Stimulated activated CD4-positive, alpha-beta T cell treated with anti-CD3 and anti-CD28 coated beads, Interleukin-1b, Interleukin-23, amount 100 ng/mL, for 48 hours (primary cell): ENCODE measurements at regions not wholly inside any gene's neighbourhood (a gene's known extent, or its start where the extent isn't known, plus 50 kb on each side); places are given as distances from the start of the nearest gene placed in this dataset.

Source experiments
- DNase-seq: peaks from one replicate; pipeline ENCODE4 v3.0.0-alpha.2; 2020

DNA sequence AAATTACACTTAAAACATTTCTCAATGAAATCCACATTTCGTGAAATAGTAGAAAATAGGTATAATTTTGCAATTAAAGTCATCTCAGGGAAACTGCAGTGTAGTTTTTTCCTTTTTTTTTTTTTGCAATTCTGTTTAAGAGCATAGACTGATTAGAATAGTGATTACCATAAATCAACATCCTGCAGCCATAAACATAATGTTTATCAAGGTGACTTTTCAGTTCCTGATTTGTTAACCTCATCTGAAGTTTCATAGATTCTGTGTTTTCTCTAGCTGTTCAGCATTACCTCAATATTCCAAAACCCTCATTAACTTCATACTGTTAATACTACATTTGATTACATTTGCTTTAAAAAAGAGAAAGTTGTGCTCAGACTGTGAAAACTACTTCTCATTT is 286.3 kb upstream of the DACH1 start:
- DNase-seq: no peak

DNA sequence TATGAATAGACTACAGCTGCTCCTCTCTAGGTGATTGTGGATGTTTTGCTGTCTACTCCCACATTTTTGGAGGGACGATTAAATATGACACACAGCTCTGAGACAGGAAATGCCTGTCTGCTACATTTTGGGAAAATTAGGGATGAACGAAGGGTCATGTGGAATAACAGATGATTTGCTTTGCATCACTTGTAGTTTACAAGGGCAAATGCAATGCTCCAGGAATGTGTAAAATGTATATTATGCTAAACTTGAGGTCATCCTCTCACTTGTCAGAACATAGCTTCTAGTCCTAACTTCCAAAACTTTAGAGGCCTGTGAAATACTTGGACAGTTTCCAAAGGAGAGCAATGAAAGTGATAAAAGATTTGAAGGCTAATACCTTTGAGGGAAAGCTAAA is 284.2 kb upstream of the DACH1 start:
- no peak for DNase-seq

DNA sequence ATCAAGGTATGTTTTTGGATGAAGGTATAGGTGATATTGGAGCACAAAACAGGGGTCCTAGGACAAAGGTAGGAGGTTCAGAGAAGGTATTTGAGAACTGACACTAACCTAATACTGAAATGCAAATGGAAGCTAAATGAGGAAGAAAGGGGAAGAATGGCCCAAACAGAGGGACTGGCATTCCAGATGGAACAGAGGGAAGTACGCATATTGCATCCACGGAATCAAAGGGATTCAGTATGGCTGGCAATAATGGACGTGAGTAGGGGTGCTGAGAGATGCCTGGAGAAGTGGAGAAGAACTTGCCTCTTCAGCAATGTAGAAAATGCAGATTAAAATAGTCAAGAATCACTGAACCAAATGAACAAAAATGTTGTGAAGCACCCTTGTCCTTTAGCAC is 283.5 kb upstream of the DACH1 start:
- DNase-seq: no peak

DNA sequence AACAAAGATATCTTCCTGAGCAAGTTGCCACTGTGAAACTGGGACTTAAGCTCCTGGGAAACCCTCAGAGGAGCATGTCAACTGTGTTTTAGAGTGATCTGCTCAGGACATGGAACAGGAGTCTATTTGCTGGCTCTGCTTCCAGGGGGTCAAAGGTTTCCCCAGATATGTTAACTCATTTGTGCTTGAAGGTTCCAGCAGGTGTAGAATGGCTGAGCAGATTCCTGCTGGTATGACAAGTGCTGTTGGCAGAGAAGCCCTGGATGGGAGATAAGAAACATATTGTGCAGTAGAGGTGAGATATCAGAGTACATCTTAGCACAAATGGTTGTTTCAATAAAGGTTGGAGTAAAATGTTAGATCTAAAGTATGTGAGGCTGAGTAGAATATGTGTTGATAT is 282.7 kb upstream of the DACH1 start:
- DNase-seq: no peak

DNA sequence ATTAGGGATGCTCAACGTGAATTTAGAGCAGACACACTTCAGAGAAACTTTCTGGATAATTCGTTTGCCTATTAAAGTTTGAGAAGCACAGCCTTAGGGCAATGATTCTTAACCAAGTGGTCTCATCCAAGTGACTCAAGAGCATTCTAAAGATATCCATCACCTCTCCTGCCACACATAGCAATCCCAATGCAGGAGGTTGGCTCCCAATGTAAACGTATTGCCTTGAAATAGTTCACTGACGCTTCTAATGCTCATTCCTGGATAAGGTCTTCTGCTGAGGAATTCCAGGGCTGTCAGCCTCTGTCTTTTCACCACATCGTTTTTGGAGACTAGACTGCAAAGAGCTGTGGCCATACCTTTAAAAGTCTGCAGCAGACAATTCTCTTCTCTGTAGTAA is 279.8 kb upstream of the DACH1 start:
- DNase-seq: no peak

DNA sequence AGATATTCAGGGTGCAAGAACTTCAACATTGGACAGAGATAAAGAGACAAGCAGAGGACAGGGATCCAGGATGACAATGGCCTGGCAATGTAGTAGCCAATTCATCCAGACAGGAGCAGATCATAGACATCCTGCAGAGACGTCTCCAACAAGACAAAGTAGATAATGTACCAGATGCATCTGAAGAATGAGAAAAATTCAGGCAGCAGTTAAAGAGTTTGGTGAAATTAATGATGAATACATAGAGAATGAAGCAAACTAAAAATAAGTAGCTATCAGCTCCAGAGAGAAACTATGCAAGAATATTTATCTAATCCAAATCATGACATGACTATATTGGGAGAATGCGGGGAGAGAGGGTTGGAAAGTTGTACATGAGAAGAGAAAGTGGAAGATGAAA is 278.4 kb upstream of the DACH1 start:
- no peak for DNase-seq

DNA sequence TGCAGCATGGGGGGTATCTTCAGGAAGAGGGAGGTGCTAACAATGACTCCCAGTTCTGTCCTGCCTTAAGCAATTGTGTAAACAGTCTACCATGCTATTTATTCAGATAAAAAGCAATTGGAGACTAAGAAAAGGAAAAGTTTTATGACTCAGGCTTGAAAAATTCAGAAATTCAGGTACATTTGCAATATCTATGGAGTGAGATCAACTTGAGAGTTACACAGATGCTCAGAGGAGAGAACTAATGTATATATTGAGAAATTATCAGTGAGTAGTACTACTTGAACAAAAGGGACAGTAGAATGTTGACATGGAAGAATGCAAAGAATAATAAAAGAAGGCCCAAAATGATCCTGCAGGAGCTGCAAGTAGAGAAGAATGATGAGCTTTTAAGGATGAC is 277.6 kb upstream of the DACH1 start:
- DNase-seq: no peak

DNA sequence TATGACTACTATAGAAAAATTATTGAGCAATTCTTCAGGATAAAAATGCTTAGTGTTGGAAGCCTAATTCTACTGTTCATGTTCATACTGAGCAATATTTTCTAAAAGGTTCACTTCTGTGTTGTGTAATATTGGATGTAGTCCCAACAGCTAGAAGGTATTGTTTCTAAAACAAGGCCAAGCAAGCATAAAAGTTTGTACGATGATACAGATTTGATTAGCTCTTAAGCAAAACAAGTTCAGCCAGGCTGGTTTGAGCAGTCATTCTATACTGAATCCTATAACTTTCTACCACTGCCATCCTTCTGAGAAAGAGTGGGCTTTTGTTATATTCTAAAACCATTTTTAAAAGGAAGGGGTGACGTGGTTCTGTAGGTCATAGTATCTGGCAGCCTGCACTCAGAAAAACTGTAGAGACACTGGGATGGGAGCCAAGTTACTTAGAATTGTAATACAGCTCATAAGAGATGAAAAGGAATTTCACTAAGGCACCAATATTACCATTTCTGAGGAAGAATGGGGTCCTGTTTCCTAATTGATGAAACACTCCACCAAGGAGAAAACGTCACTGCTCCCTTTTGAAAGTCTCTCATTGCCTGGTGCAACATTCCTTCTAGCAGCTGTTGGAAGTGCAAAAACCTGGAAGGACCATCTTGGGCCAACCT is 275.0 kb upstream of the DACH1 start:
- no peak for DNase-seq

DNA sequence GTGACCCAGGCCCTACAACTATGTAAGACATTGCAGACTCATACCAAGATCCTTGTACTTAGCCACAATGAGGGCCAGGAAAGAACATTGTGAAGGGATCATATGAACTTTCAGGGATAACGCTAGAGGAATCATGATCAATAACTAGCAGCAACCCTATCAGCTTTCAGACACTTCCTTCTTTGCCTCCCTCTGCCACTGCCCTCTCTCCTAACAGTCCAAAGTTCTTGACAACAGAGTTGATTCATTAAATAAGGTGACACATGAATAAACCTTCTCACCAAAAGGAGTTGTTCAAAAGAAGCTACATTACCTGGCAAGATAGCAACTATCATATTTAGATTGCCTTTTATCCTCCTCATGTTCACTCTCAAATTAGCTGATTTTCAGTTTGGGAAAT is 272.2 kb upstream of the DACH1 start:
- no peak for DNase-seq

DNA sequence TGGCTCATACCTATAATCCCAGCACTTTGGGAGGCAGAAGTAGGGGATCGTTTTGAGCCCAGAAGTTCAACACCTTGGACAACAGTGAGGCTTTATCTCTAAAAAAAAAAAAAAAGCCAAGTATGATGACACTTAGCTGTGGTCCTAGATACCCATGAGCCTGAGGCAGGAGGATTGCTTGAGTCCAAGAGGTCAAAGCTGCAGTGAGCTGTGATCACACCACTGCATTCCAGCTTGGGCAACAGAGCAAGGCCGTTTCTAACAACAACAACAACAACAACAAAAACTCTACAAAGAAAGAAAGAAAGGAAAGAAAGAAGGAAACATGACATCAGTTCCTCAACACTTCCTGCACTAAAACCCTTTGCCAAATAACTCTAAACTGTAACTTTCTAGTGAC is 265.1 kb upstream of the DACH1 start:
- no peak for DNase-seq

DNA sequence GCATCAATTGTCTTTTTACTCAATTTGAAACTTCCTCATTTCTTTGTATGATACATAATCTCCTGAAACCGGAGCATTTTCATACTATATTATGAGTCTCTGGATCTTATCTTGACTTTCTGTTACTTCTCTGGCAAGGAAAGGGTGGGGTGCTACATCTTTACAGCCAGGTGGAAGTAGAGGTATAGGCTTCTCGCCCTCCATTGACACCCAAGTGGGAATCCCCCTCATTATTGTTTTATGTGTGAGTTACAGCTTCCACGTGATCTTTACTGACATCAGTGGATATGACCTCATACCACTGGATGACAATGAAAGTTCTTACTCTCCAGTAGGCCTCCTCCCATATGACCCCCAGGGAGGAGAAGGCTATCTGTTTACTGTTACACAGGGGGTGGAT is 262.1 kb upstream of the DACH1 start:
- no peak for DNase-seq

DNA sequence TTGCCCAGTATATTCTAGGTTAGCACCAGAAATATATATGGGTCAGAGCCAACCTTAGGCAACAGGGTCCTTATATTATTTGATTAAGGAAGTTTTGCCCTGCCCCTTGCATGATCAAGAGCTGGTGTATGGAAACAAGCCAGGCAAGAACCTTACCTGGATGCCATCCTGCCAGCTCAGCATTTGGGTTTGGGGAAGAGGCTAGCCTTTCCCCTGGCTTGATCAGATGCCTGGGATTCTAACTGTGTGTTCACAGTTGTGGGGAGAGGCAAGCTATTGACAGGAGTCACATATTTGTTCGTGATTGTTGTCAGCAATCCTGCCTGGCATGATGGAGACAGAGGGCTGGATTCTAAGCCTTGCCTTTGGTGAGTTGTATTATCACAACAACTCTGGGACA is 260.0 kb upstream of the DACH1 start:
- DNase-seq: no peak

DNA sequence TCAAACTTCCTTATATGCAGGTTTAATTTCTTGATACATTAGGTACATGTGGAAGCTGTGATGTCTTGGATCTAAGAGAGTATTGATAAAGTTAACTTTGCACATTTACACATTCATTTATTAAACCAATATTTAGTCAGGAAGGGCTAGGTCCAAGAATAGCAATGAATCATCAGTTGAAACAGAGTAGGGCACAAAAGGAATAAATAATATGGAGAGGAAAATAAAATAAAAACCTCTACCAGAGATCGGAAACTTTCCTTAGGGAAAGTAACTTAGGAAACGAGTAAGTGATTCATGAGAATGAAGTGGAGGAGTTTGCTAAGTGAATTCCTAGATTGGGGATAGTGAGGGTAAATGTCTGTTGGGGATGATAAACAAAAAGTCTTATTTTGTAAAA is 259.4 kb upstream of the DACH1 start:
- no peak for DNase-seq

DNA sequence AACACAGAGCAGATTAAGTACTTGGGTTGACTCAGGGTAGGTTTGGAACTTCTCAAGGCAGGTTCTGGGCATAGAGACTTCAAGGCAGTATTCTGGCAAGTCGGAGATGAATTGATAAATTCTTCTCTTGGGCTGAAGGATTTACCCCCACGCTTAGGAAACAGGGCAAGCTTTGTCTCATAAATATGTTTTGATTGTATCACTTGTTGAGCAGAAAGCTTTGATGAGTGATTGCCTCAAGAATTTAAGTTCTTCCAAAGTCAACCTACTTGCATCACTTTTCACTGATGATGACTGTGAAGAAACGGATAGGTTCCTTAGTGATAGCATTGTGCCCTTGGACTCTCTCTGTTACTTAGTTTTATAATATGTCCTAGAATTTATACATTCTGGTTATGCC is 258.6 kb upstream of the DACH1 start:
- DNase-seq: no peak

DNA sequence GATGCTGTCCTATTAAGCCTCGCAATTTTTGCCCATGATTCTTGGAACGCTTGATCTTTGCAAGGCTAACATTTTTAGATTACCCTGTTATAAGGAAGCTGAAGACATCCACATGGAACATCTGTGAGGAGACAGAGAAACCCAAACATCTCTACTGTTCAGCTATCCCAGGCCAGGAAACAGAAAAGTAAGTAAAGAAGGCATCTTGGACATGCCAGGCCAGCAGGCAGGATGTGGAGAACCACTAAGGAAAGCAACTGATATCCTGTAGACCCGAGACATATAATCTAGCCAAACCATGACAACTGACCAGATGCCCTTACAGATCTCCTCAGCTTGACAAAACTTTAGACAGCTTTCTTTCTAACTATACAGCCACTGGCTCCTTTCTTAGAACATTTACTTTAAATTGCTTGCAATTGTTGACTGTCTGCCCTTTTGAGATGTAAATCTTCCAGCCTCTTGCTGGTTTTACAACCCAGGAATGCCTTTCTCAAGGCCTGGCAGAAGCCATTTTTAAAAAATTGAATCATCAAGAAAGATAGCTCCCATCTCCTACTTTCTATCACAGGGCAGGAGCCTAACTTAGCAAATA is 255.8 kb upstream of the DACH1 start:
- DNase-seq: no peak

DNA sequence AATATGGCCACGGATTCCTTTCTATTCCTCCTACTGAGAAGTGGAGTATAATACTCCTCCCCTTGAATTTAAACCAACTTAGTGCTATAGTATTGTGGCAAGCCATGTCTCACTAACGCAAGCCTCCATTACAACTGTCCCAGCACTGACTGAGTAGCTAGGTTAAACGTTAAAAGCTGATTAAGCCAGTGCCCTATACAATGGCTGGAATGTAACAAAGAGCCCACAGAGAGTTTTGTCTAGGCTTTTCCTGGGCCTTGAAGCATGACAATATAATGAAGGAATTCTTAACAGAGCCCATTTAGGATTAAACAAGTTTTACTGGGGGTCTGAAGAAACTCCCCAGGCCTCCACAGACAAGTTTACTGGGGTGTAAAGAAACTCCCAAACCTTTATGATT is 254.5 kb upstream of the DACH1 start:
- no peak for DNase-seq

DNA sequence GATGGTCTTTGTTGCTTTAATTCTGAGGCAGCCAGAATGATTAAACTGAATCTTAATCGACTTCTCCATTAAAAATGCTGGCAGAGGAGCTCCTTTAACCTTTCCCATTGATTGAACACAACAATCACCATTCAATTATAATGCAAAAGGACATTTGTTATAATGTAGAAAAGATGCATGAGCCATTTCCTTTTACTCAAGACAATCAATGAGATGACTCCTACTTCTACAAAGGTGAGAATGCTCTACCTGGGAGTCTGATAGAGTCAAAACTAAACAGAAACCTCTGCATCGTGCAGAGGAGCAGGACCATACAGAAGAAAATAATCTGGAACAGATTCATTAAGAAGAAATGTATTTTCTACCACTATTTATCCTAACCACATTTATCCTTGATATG is 253.6 kb upstream of the DACH1 start:
- DNase-seq: no peak

DNA sequence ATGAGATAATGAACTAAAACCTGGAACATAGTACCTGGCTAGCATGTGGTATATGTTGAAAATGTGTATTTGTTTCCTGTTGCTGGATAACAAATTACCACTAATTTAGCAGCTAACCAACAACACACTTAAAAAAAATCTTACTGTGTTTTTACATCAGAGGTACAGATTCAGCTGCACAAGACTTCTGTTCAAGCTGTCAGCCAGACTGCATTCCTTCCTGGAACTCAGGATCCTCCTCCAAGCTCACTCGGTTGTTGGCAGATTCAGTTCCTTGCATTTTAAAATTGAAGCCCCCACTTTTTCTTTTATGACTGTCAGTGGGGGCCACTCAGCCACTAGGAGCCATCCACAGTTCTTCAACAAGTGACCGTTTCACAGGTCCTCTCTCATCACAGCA is 246.9 kb upstream of the DACH1 start:
- DNase-seq: no peak

DNA sequence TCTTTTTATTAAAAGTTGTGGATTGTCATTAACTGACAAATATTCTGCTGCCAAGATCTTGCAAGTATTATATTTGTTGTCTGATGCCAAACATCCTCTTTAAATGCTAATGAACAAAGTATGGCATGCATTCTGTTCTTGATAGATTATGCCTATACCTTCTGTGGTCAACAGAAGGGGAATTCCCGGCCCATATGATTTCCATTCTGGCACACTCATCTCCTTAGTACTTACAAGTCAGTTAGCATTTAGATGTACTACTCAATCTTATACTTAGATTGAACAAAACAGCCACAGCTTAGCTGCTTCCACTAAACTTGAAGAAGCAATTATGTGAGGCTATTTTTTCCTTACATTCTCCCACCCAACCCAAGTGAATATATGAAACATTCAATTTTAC is 246.1 kb upstream of the DACH1 start:
- no peak for DNase-seq

DNA sequence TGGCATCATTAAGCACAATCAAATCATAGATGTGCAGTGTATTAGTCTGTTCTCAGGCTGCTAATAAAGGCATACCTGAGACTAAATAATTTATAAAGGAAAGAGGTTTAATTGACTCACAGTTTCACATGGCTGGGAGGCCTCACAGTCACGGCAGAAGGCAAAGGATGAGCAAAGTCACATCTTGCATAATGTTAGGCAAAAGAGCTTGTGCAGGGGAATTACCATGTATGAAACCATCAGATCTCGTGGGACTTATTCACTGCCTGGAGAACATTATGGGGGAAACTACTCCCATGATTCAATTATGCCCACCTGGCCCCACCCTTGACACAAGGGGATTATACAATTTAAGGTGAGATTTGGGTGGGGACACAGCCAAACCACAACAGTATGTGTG is 245.2 kb upstream of the DACH1 start:
- no peak for DNase-seq

DNA sequence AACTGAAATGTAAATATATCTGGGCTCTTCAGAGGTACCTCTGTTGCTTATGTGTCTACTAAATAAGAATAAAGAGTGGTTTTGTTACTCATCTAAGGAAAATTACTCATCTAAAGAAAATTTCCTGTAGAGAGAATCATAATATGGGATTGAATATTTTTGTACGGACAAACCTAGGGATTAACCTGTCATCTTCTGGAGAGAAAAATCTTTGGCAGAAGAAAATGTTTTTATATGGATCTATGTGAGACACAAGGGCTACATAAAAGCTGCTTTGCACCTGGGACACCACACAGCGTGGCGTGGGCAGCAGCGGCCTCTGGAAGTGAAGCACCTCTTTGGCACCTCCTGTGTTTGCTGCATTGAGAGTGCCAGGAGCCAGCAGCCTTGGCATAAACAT is 242.9 kb upstream of the DACH1 start:
- DNase-seq: no peak

DNA sequence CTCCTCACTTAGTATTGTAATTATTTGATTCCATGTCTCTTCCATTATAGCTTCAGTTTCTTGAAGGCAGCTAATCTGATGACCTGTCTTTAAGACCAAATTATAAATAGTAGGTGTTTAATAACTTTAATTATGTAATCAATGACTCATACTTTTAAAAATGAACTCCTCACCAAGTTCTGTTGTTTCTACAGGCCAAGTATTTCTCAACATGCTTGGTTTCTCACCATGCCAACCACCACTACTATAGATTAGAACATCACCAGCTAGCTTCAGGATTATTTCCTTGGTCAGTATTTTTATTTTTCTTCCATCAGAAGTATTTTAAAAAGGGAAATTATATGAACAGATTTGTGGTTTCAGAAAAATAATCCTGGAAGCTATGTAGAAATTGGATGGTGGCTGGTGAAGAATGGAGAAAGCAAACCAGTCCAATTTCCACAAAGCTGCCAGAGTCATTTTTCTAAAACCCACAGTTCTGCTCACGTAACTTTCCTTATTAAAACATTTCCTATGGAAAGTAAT is 237.7 kb upstream of the DACH1 start:
- DNase-seq: no peak

DNA sequence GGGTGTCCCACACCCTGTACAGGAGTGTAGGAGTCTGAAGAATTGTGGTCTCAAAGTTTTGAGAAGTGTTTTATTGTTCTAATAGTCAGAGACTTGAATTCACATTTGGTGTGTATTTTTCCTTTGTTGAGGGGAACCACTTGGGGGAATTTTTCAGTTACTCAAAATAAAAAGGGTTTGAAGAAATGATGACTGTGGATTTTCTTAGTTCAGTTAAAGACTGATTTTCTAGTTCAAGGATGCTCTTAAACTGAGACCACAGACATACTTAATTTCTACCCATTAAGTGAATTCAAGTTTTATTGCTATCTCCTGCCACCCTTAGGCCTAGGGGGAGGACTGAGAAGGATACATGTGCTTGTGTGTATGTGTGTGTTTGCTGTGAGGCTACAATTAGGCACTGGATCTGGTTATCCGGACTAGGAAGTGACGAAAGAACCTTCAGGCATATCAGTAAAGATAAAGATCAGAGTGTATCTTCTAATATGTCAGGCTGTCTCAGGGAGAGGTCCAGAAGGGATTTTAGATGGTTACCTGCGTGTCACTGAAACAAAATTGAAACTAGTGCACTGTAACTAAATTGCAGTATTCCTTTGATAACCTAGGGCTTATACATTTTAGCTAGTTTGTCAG is 234.9 kb upstream of the DACH1 start:
- DNase-seq: no peak

DNA sequence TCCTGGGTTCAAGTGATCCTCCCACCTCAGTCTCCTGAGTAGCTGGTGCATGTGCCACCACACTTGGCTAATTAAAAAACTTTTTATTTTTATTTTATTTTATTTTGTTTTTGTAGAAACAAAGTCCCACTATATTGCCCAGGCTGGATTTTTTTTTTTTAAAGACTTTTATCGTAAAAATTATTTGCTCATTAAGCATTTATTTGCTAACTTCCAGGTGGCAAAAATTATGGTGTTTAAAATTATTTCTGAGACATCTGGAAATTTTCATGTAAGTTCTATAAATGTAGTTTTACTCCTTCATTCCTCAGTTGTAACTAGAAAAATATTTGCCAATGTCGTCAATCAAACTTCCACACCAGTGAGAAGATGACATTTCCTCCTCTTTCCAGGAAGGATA is 233.3 kb upstream of the DACH1 start:
- DNase-seq: no peak

DNA sequence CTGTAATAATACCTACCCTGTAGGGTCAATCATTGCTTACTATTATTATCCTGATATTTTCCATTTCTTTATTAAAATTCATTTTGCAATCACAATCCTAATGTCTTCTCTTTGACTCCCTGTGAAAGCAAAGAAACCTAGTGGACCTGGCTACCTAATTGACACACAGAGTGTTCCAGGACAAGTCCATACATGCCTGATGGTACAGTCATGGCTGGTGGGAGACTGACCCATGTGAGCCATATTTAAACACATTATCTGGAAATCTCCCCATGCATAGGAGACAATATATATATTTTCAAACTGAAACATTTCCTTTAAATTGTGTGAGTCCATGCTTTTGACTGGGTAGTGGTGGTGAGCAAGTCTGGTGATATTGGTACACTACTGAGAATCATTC is 230.6 kb upstream of the DACH1 start:
- DNase-seq: no peak
